WTC11 (cell line): ENCODE measurements at regions not wholly inside any gene's neighbourhood (a gene's known extent, or its start where the extent isn't known, plus 50 kb on each side); places are given as distances from the start of the nearest gene placed in this dataset.

Experiments used
- ATAC-seq: fragments of 200-7000 bp; cut with Tn5 transposase; 2 replicates; pipeline ENCODE4 v1.10.0; 2021; ENCODE audit warnings: mild to moderate bottlenecking, moderate library complexity
- CTCF ChIA-PET: fragments of 300-600 bp; sonication (Branson Sonifier 250); formaldehyde crosslinking; loops from one replicate; lab custom pipeline; 2021; ENCODE audit warnings: antibody characterized with exemption; lab: Charles Lee
- POLR2A ChIA-PET: fragments of 350-600 bp; sonication (Branson Sonifier 250); formaldehyde crosslinking; loops from one replicate; lab custom pipeline; 2021; ENCODE audit warnings: antibody characterized with exemption; lab: Charles Lee
- DNase-seq: peaks from one replicate; pipeline ENCODE4 v3.0.0; 2021; ENCODE audit warnings: low spot score
- H3K27ac Mint-ChIP-seq: 2 replicates; pipeline ENCODE4 v1.8.0; 2021; ENCODE audit warnings: mixed read lengths
- H3K27me3 Mint-ChIP-seq: 2 replicates; pipeline ENCODE4 v1.8.0; 2021; ENCODE audit warnings: low read depth, mild to moderate bottlenecking, moderate library complexity, mixed read lengths
- H3K36me3 Mint-ChIP-seq: 2 replicates; pipeline ENCODE4 v1.8.0; 2021; ENCODE audit warnings: mixed read lengths
- H3K4me1 Mint-ChIP-seq: 2 replicates; pipeline ENCODE4 v1.8.0; 2022; ENCODE audit warnings: mixed read lengths
- H3K4me3 Mint-ChIP-seq: 2 replicates; pipeline ENCODE4 v1.8.0; 2021; ENCODE audit warnings: mild to moderate bottlenecking, moderate library complexity, mixed read lengths
- H3K9me3 Mint-ChIP-seq: 2 replicates; pipeline ENCODE4 v1.8.0; 2021; ENCODE audit warnings: mixed read lengths
- AFF4 ChIP-seq: sonication (generic); formaldehyde crosslinking; IDR thresholded peaks from 2 replicates; pipeline ENCODE4 v1.8.1; 2023; ENCODE audit warnings: mild to moderate bottlenecking, missing genetic modification reagents, borderline replicate concordance
- AR ChIP-seq: fragments of 250-450 bp; sonication (Bioruptor Pico); IDR thresholded peaks from 2 replicates; pipeline ENCODE4 v1.9.0; 2021; ENCODE audit warnings: mild to moderate bottlenecking
- ATF6 ChIP-seq: sonication (generic); formaldehyde crosslinking; IDR thresholded peaks from 2 replicates; pipeline ENCODE4 v1.8.1; 2023; ENCODE audit warnings: mild to moderate bottlenecking, missing genetic modification reagents
- CREB1 ChIP-seq: sonication (generic); formaldehyde crosslinking; IDR thresholded peaks from 2 replicates; pipeline ENCODE4 v1.8.0; 2023; ENCODE audit warnings: mild to moderate bottlenecking, missing genetic modification reagents
- E2F5 ChIP-seq: sonication (generic); formaldehyde crosslinking; IDR thresholded peaks from 2 replicates; pipeline ENCODE4 v1.8.1; 2022; ENCODE audit warnings: mild to moderate bottlenecking, moderate library complexity, missing genetic modification reagents
- EMX1 ChIP-seq: fragments of 250-450 bp; sonication (Bioruptor Pico); IDR thresholded peaks from 2 replicates; pipeline ENCODE4 v1.8.0; 2021; ENCODE audit warnings: mild to moderate bottlenecking
- ESRRA ChIP-seq: sonication (generic); formaldehyde crosslinking; IDR thresholded peaks from 2 replicates; pipeline ENCODE4 v1.8.1; 2022; ENCODE audit warnings: mild to moderate bottlenecking, missing genetic modification reagents, borderline replicate concordance
- ETV6 ChIP-seq: sonication (generic); formaldehyde crosslinking; IDR thresholded peaks from 2 replicates; pipeline ENCODE4 v1.8.1; 2022; ENCODE audit warnings: mild to moderate bottlenecking, missing genetic modification reagents
- IRF1 ChIP-seq: sonication (generic); formaldehyde crosslinking; IDR thresholded peaks from 2 replicates; pipeline ENCODE4 v1.8.0; 2023; ENCODE audit warnings: missing genetic modification reagents
- JUN ChIP-seq: sonication (generic); formaldehyde crosslinking; IDR thresholded peaks from 2 replicates; pipeline ENCODE4 v1.8.0; 2023; ENCODE audit warnings: mild to moderate bottlenecking, missing genetic modification reagents
- MXD4 ChIP-seq: fragments of 250-450 bp; sonication (Bioruptor Pico); IDR thresholded peaks from 2 replicates; pipeline ENCODE4 v1.8.0; 2021; ENCODE audit warnings: mild to moderate bottlenecking, moderate library complexity, borderline replicate concordance
- NFYB ChIP-seq: sonication (generic); formaldehyde crosslinking; conservative IDR thresholded peaks from 2 replicates; pipeline ENCODE4 v1.8.0; 2022; ENCODE audit warnings: low read depth, missing genetic modification reagents
- RORB ChIP-seq: fragments of 250-450 bp; sonication (Bioruptor Pico); IDR thresholded peaks from 2 replicates; pipeline ENCODE4 v1.9.0; 2021; ENCODE audit warnings: mild to moderate bottlenecking
- TEAD4 ChIP-seq: sonication (generic); formaldehyde crosslinking; IDR thresholded peaks from 2 replicates; pipeline ENCODE4 v1.8.0; 2022; ENCODE audit warnings: mild to moderate bottlenecking, missing genetic modification reagents
- ZNF138 ChIP-seq: sonication (generic); formaldehyde crosslinking; conservative IDR thresholded peaks from 2 replicates; pipeline ENCODE4 v1.8.1; 2022; ENCODE audit warnings: mild to moderate bottlenecking, moderate library complexity, missing genetic modification reagents
- ZNF532 ChIP-seq: fragments of 250-450 bp; sonication (Bioruptor Pico); IDR thresholded peaks from 2 replicates; pipeline ENCODE4 v1.9.0; 2021; ENCODE audit warnings: mild to moderate bottlenecking, borderline replicate concordance
- TF ChIP-seq, protein P1 (sequence below): fragments of 250-450 bp; sonication (Bioruptor Pico); conservative IDR thresholded peaks from 2 replicates; pipeline ENCODE4 v1.9.0; 2021; ENCODE audit warnings: mild to moderate bottlenecking

DNA sequence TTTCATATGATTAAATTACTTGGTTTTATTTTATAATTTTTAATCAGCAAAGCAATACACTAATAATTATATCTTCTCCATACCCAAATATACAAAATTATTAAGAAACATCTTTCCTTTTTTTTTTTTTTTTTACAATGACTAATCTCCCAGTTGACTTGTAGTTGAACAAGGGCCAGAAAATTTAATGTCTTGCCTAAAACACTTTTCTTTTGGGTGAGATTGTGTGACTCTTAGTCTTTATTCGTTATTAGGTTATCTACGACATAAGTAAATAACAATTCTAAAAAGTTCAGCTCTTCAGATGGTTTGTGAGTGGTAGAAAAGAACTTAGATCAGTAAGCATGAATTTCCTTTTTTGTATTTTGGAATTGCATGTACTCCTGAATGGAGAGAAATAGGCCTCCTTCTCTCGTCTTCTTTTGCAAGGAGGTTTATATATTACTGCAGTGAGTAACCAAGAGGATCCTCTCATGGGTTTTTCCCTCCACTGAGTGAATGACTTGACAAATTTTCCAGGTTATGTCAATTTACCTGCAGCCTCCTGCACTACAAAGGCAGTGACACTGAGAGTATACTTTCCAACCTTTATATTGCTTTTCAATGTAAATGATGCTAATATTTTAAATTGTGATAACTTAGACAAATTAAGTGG is 364.5 kb upstream of the CITED2 start:
- Mint-ChIP-seq H3K9me3 (no peaks in the 10 kb centered on the region), H3K27me3 (no peaks in the 10 kb centered on the region; the same call in 1 of the 2 replicates), H3K4me3 (no peak overlapping the region), H3K4me1 (no peaks in the 10 kb centered on the region), H3K27ac (no peak overlapping the region), H3K36me3 (no peaks in the 10 kb centered on the region)
- DNase-seq (no peak), ATAC-seq (no peak)
- ChIA-PET CTCF (no interaction called here), POLR2A (no interaction called here)
- no peak for TF ChIP-seq IRF1 (CRISPR knock-in tag)
- no peak for TF ChIP-seq ZNF532 (CRISPR knock-in tag)
- no peak for TF ChIP-seq AFF4
- no peak for TF ChIP-seq ATF6 (CRISPR knock-in tag)
- TF ChIP-seq ZNF138 (CRISPR knock-in tag), result no peak
- TF ChIP-seq MXD4 (CRISPR knock-in tag), result no peak
- TF ChIP-seq, protein P1, sequence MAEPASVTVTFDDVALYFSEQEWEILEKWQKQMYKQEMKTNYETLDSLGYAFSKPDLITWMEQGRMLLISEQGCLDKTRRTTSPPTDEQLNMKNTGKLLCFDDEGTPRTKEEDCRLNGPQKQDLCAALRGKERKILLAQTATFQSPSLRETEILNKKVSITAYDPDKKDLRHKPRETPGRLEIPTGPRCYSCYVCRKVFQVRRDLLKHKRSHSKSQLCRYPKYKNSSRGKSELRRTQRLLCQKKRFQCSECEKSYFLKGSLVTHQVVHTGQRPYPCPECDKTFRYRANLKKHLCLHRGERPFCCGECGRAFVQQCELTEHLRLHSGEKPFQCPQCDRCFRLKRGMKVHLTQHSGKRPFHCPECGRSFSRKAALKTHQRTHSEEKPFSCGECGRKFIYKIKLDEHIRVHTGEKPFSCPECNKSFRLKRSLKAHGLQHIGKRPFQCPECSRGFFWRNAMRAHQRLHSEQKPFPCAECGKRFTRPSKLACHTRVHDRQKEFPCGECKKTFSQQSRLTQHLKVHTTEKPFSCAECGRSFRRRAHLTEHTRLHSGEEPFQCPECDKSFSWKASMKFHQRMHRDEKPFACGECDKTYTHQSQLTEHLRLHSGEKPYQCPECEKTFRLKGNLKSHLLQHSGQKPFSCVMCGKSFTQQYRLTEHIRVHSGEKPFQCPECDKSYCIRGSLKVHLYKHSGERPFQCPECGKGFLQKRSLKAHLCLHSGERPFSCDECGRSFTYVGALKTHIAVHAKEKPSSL (CRISPR knock-in tag), result no peak
- TF ChIP-seq AR (CRISPR knock-in tag), result no peak
- TF ChIP-seq TEAD4 (CRISPR knock-in tag), result no peak
- no peak for TF ChIP-seq CREB1
- TF ChIP-seq EMX1 (CRISPR knock-in tag), result no peak
- TF ChIP-seq ESRRA (CRISPR knock-in tag), result no peak
- no peak for TF ChIP-seq ETV6
- TF ChIP-seq JUN, result no peak
- no peak for TF ChIP-seq NFYB
- TF ChIP-seq RORB (CRISPR knock-in tag), result no peak
- no peak for TF ChIP-seq E2F5 (CRISPR knock-in tag)
